ENCODE measurements at regions not wholly inside any gene's neighbourhood (a gene's known extent, or its start where the extent isn't known, plus 50 kb on each side); places are given as distances from the start of the nearest gene placed in this dataset.

DNA sequence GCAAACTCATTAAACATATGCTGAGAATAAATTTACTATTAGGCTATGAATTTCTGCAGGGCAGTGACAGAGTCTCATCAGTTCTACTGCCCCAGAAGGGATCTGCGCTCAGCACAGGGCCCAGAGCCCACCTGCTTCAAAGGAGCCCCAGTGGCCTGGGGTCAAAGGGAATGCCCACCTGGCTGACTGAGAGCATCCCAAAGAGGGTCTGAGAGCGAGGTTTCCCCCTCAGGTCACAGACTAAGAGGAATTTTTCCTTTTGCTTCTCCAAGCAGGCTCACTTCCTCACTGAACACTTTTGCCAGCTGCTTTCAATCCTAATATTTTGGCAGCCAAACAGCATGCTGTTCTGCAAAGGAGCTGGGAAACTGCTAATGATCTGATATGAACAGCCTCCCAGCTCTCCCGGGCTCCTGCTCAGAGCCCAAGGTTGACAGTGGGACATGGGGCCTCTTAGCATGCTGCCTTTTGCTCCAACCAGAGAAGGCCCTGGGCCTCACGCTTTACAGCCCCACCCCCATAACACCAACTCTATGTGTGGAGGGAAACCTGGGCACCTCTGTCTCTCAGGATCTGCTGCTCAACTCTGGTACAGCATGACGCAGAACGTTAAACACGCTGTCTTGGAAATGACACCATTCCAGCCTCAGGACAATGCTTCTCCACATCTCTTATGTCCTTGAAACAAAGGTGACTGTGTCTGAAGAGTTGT is 70.7 kb upstream of the SYT6 start:
- no peak for DNase-seq (ENCODE audit: low spot score)

DNA sequence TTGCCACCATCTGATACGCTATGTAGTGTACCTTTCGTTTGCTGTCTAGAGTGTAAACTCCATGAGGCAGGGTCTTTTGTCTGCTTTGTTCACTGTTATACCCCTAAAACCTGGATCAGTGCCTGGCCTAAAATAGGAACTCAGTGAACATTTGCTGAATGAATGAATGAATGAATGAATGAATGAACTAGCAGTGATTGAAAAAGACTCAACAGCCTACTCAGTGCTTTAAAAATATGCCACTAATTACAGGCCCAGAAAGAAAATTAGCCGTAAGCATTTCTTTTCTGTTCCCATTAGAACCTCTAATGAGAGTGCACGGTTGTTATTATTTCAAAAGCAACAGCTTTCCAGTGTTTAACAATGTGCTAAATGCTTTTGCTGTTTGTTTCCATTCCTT is 69.3 kb upstream of the SYT6 start:
- no peak for DNase-seq (ENCODE audit: low spot score)

DNA sequence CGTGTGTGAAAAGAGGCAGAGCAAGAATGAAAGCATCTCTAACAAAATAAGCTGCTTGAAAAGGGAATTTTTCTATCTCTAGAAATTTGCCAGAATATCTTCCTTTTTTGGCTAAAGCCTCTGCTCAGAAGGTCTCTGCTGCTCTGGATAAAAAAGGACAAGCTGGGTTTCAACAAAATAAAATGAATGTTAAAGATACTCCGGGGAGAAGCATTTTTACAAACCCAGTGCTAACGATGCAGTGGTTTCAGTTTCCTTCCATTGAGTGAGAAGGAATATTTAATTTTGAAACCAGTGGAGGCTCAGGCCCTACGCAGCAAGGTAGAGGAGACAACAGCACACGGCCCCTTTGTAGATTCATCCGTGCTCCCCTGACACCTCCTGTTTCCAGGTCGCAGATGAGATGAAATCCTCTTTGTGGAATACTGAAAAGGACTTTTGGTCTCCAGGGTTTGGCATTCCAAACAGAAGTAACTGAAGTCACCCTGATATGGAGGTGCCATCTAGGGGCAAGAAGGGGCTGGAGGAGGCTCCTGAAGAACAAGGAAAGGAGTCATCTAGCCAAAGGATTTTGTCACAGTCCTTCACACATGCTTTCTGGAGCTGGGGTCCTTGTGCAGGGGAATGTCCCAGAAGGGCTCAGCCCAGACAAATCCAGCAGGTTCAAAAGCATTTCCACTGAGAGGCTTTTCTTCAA is 65.7 kb upstream of the SYT6 start:
- DNase-seq (ENCODE audit: low spot score): no peak

DNA sequence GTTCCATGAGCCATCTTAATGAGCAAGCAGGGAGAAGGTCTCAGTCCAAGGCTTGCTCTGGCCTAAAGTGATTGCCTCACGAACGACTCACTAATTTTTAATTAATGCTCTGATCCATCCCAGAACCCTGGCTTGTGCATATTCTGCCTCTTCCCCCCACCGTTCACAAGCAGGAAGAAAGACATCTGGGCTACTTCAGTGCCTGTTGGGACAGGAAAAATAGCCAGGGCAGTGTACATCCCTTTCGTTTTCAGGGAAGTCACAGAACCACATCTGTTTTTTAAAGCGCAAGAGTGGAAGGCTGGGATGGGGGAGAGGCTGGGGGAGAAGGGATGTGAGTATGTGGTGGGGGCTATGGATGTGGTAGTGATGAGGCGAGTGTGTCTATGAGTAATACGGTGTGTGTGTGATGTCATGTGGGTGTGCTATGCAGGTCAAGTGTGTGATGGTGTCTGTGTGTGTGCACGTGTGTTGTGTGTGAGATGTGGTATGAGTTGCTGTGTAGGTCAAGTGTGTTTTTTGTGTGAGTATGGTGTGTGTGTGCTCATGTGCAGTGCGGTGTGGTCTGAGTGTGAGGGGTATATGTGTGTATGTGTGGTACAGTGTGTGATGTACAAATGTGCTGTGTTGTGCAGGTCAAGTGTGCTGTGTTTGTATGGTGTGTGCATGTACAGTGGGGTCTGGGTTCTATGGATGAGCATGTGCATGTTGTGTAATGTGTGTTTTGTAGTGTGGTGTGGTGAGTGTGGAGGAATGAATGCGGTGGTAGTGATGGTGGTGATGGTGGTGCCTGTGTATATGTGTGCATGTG is 64.9 kb upstream of the SYT6 start:
- no peak for DNase-seq (ENCODE audit: low spot score)

DNA sequence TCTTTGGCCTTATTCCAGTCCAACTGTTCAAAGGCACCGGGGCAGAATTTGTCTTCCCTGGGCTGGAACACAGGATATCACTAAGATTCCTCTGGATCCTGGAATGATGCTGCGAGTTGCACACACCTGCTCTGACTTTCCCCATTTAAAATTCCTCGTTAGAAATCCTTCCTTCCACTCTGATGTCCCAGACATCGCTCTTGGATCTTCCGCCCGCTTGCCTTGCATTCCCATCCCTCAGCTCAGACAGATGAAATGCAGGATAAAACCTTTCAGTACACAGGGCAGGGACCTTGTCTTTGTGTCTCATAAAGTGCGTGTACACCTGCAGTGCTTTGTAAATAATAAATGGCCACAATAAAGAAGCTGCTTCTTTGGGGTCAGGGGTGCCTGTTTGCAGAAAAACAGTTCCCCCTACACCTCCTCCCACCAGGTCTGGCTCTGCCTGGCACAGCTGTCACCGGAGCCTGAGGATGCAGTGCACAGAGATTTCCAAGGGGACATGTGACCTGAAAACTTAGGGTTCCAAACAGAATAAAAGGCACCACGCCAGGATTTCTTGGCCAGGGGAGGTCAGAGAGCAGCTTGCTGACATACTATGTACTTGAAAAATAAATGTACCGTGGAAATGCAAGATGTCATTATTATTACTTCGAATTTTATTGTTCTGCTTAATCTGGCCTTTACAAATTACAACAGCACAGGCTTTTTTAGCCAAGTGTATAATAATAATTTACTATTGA is 62.9 kb upstream of the SYT6 start:
- no peak for DNase-seq (ENCODE audit: low spot score)

DNA sequence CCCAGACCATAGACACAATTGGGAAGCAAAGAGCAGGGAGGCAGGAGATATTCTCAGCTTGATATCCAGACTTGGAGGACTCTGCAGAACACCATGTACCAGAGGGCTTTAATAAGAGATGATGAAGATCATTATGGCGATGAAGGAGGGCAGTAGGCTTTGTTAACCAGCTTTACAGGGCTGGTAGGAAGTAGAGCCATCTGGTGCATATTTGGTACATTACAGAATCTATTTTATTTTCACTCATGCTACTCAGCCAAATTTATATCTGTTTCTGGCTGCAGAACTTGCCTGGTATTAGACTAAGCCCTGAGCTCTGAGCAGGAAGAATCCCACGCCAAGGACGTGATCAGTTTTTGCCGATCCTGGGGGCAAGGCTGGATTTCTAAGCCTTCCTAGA is 61.8 kb upstream of the SYT6 start:
- peak; percentile 46 for DNase-seq (ENCODE audit: low spot score)

DNA sequence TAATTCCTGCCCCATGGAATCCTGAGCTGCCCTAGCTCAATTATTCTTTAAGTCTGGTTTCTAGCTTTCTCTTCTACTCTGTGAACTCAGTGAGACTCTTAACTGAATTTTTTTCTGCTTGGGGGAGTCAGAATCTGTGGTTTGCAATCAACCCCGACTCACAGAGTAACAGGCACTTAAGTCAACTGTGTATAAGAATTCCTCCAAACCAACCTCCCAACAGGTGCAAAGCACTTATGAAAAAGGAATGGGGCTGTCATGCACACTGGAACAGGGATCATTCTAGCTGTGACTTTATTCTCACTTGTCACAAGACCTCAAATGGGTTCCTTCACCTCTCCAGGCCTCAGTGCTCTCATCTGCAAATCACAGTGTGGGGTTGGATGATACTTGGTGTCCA is 60.3 kb upstream of the SYT6 start:
- DNase-seq (ENCODE audit: low spot score): no peak

DNA sequence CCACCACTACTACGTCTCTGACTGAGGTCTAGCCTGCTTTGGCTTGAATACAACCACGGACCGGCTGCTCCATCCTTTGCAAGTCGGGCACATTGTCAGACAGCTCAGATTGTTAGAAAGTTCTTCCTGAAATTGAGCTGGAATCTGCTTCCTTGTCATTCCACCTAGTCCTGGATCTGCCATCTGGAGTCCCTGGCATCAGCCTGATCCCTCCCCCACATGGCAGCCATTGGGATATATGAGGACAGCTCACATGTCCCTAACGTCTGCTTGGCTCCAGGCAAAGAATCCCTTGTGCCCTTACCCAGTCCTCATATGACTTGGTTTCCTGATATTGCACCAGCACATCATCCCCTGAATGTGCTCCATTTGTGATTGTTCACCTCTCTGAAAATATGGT is 56.3 kb upstream of the SYT6 start:
- no peak for DNase-seq (ENCODE audit: low spot score)

DNA sequence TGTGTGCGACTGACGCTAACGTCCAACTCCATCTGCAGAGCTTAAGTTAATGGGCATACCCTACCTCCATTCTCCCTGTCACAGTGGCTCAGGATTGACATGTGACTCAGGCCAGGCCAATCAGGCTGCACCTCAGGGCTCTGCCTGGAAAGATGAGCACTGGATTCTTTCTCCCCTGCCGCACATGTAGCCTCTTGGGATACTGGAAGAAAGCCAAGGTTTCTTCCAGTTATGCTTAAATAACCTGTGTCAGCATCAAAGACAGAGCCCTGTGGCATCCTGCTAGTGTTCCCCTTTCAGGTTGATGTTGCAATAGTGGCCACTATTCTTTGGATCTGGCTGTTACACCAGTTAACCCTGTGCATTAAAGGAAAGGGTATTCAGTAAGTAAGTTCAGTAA is 55.0 kb upstream of the SYT6 start:
- DNase-seq (ENCODE audit: low spot score): no peak

DNA sequence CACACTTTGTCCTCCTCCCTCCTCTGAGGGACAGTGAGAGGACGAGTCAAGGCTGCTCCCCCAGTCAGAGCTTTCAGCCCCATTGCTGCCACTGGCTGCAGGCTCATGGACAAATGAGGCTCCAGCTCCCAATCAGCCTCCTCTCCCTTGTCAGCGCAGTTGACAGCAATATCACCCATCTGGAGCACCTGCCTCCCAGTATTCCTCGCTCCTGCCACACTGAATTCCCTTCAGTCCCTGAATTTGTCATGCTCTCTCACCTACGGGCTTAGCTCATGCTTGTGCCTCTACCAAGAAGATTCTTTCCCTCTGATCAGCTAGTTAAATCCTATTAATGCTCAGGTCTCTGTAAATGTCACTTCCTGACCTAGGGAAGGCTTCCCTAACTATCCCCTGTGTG is 54.4 kb upstream of the SYT6 start:
- no peak for DNase-seq (ENCODE audit: low spot score)

DNA sequence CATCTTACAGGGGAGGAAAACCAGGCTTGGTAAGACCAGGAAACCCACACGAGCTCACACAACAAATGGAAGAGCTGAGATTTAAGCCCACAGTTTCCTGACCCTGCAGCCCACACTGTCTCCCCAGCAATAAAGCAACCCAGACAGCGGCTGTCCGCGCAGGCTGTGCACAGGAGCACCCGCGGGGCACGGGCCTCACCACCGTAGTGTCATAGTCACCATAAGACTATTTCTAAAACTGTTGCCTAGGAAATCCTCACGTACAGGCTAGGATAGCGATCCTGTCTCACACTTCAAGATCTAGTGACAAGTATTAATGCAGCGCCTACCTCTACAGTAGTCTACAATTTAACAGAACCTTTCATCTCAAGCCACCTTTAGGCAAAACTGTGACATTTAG is 54.0 kb upstream of the SYT6 start:
- no peak for DNase-seq (ENCODE audit: low spot score)

DNA sequence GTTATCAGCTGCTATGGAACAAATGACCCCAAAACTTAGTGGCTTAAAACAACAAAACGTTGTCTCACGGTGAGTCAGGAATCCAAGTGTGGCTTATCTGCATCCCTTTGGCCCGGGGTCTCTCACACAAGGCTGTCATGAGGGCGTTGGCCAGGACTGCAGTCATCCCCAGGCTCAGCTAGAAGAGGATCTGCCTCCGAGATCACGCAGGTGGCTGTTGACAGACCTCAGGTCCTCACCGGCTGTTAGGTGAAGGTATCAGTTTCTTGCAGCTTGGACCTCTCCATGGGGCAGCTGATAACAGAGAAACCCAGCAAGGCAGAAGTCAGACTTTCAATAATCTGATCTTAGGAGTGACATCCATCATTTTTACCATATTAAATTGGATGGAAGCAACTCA is 52.7 kb upstream of the SYT6 start:
- DNase-seq (ENCODE audit: low spot score): no peak

DNA sequence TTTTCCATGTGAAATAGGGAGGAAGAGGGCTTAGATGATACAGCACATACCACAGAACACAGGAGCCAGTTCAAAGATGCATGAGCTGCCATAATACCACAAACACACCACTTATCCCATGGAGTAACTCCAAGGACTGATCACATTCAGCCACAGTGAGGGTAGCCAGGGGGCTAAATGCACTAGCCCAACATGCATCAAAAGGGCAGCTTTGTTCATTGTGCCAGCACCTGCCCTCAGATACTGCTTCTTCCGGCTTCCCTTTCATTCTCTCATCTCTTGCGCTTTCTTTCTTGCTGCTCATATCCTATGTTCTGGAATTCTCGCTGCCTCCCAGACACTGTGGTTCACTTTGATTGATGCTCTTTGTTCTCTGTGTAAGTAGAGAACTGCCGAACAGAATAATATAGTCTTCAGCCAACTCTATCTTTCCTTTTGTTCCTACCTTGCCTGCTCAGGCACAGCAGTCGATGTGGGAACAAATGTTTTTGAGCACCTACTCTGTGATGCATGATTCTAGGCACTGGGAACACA is 50.0 kb upstream of the SYT6 start:
- no peak for DNase-seq (ENCODE audit: low spot score)
